GM23338 (cell line): ENCODE measurements at regions not wholly inside any gene's neighbourhood (a gene's known extent, or its start where the extent isn't known, plus 50 kb on each side); places are given as distances from the start of the nearest gene placed in this dataset.

Experiments
- CTCF ChIP-seq, 2 experiments: fragments of 200-600 bp in 1 of 2; sonication (generic) in 1 of 2; conservative IDR thresholded peaks; 2 replicates each; pipeline versions ENCODE4 v1.5.1 to v1.6.1; 2016 to 2017; ENCODE audit warnings: antibody characterized with exemption in 2 of 2, low read depth in 2 of 2, mild to moderate bottlenecking in 2 of 2, moderate library complexity in 1 of 2
- POLR2AphosphoS5 ChIP-seq: IDR thresholded peaks from 2 replicates; pipeline ENCODE4 v1.6.1; 2016; ENCODE audit warnings: antibody characterized with exemption, low read depth
- ZNF114 ChIP-seq: fragments of 250-450 bp; sonication (Bioruptor Pico); IDR thresholded peaks from 2 replicates; pipeline ENCODE4 v1.5.0; 2020; ENCODE audit warnings: mild to moderate bottlenecking, moderate library complexity

- no peak for TF ChIP-seq CTCF (conservative IDR thresholded peaks at IDR 0.05; ENCODE audit: low read depth in 2 of 2)
- TF ChIP-seq ZNF114, result no peak
- no peak for TF ChIP-seq POLR2AphosphoS5
These were observed 188.1 kb upstream of the TMEM72 start for GRCh38 chr10:44723082-44723481.
